Activated CD8-positive, alpha-beta memory T cell treated with anti-CD3 and anti-CD28 coated beads for 1 hour (primary cell): ENCODE measurements at regions not wholly inside any gene's neighbourhood (a gene's known extent, or its start where the extent isn't known, plus 50 kb on each side); places are given as distances from the start of the nearest gene placed in this dataset.

ENCODE experiments used
- DNase-seq, 2 donors: peaks; one replicate each; pipeline ENCODE4 v3.0.0-alpha.2; 2020; ENCODE audit warnings: low read depth in 1 of 2; ENCODE audit errors: extremely low read depth in 1 of 2

GRCh38 chr5:110064603-110065268 is 375.0 kb downstream of the MAN2A1 start:
- no peak for DNase-seq

- no peak for DNase-seq
Measured at GRCh38 chr5:110070836-110071235, 381.1 kb downstream of the MAN2A1 start.

GRCh38 chr5:110072651-110073050 is 382.9 kb downstream of the MAN2A1 start:
- no peak for DNase-seq

- DNase-seq = no peak
Measured at GRCh38 chr5:110073534-110073933, 383.8 kb downstream of the MAN2A1 start.

GRCh38 chr5:110075656-110076055 is 385.9 kb downstream of the MAN2A1 start:
- DNase-seq = no peak

GRCh38 chr5:110077147-110077546 is 387.4 kb downstream of the MAN2A1 start:
- no peak for DNase-seq

- no peak for DNase-seq
Measured at GRCh38 chr5:110082194-110082593, 392.5 kb downstream of the MAN2A1 start.

- DNase-seq = no peak
Measured at GRCh38 chr5:110082863-110083262, 393.1 kb downstream of the MAN2A1 start.

- DNase-seq = no peak
Measured at GRCh38 chr5:110085826-110086225, 396.1 kb downstream of the MAN2A1 start.

GRCh38 chr5:110086658-110087388 is 397.1 kb downstream of the MAN2A1 start:
- DNase-seq = no peak

GRCh38 chr5:110087829-110088228 is 398.1 kb downstream of the MAN2A1 start:
- no peak for DNase-seq

- no peak for DNase-seq
Measured at GRCh38 chr5:110088676-110089436, 399.1 kb downstream of the MAN2A1 start.

- DNase-seq = no peak
Measured at GRCh38 chr5:110092955-110093785, 403.4 kb downstream of the MAN2A1 start.

- no peak for DNase-seq
Measured at GRCh38 chr5:110094109-110094508, 404.4 kb downstream of the MAN2A1 start.

GRCh38 chr5:110094548-110094947 is 404.8 kb downstream of the MAN2A1 start:
- DNase-seq = no peak

GRCh38 chr5:110096419-110096818 is 406.7 kb downstream of the MAN2A1 start:
- DNase-seq = no peak

- no peak for DNase-seq
Measured at GRCh38 chr5:110099572-110099971, 409.8 kb downstream of the MAN2A1 start.

GRCh38 chr5:110103081-110103480 is 413.4 kb downstream of the MAN2A1 start:
- DNase-seq = no peak

- DNase-seq = no peak
Measured at GRCh38 chr5:110104060-110104725, 414.5 kb downstream of the MAN2A1 start.
